Osteoblast (primary cell): ENCODE measurements at regions not wholly inside any gene's neighbourhood (a gene's known extent, or its start where the extent isn't known, plus 50 kb on each side); places are given as distances from the start of the nearest gene placed in this dataset.

ENCODE experiments used
- DNase-seq: peaks from one replicate; pipeline ENCODE4 v3.0.0; 2011; ENCODE audit warnings: low spot score, mixed read lengths; ENCODE audit not compliant: insufficient read length; ENCODE audit errors: missing footprints
- H2AFZ ChIP-seq: 2 replicates; pipeline ENCODE4 v1.6.0; 2011; ENCODE audit warnings: mild to moderate bottlenecking, low read length
- H3K27ac ChIP-seq: 2 replicates; pipeline ENCODE4 v1.5.1; 2011; ENCODE audit warnings: mild to moderate bottlenecking, low read depth, low read length, moderate library complexity
- H3K27me3 ChIP-seq: 2 replicates; pipeline ENCODE4 v1.6.0; 2012; ENCODE audit warnings: mild to moderate bottlenecking, control low read depth, inconsistent platforms, low read length, moderate library complexity; ENCODE audit not compliant: insufficient read depth
- H3K36me3 ChIP-seq: 2 replicates; pipeline ENCODE4 v1.5.1; 2011; ENCODE audit warnings: mild to moderate bottlenecking, low read length, control low read depth, moderate library complexity; ENCODE audit not compliant: insufficient read depth
- H3K4me1 ChIP-seq: 2 replicates; pipeline ENCODE4 v1.5.1; 2011; ENCODE audit warnings: mild to moderate bottlenecking, low read length, control low read depth, moderate library complexity; ENCODE audit not compliant: insufficient read depth
- H3K4me2 ChIP-seq: 2 replicates; pipeline ENCODE4 v1.6.0; 2011; ENCODE audit warnings: mild to moderate bottlenecking, low read length; ENCODE audit not compliant: insufficient read depth
- H3K4me3 ChIP-seq: fragments of 200-600 bp; sonication (generic); 3 replicates; pipeline ENCODE4 v1.5.1; 2012; ENCODE audit warnings: mild to moderate bottlenecking, low read length, inconsistent platforms; ENCODE audit not compliant: insufficient read depth
- H3K79me2 ChIP-seq: 2 replicates; pipeline ENCODE4 v1.6.0; 2012; ENCODE audit warnings: mild to moderate bottlenecking, low read length, control low read depth, inconsistent platforms; ENCODE audit not compliant: insufficient read depth
- H3K9me3 ChIP-seq: 2 replicates; pipeline ENCODE4 v1.5.1; 2011; ENCODE audit warnings: low read depth, low read length, control low read depth
- H4K20me1 ChIP-seq: 2 replicates; pipeline ENCODE4 v1.6.0; 2012; ENCODE audit warnings: mild to moderate bottlenecking, low read length, control low read depth; ENCODE audit not compliant: insufficient read depth
- CTCF ChIP-seq: IDR thresholded peaks from 2 replicates; pipeline ENCODE4 v1.5.1; 2011; ENCODE audit warnings: mild to moderate bottlenecking, low read depth, low read length, moderate library complexity; ENCODE audit errors: extremely low read depth

- no peak for TF ChIP-seq CTCF
- H3K4me2 ChIP-seq = no peak overlapping the region
- H3K9me3 ChIP-seq = no peaks in the 10 kb centered on the region
- no peaks in the 10 kb centered on the region for H3K27me3 ChIP-seq
- H3K4me1 ChIP-seq = no peaks in the 10 kb centered on the region
- no peaks in the 10 kb centered on the region for H3K36me3 ChIP-seq
- H3K79me2 ChIP-seq = no peaks in the 10 kb centered on the region
- no peak overlapping the region for H3K27ac ChIP-seq
- H2AFZ ChIP-seq = no peak overlapping the region
- no peak overlapping the region for H3K4me3 ChIP-seq
- H4K20me1 ChIP-seq = no peaks in the 10 kb centered on the region
- DNase-seq = no peak
Observed at GRCh38 chr20:55010761-55011160, 535.4 kb downstream of the DOK5 start.

- no peaks in the 10 kb centered on the region for H3K27me3 ChIP-seq
Observed at GRCh38 chr20:55009066-55009465, 533.7 kb downstream of the DOK5 start.

GRCh38 chr20:55004044-55004443 is 528.7 kb downstream of the DOK5 start:
- no peaks in the 10 kb centered on the region for H3K27me3 ChIP-seq

More at GRCh38 chr20:55009066-55009465, 533.7 kb downstream of the DOK5 start:
- DNase-seq = no peak
- Histone ChIP-seq H3K4me2 (no peak overlapping the region), H3K36me3 (no peaks in the 10 kb centered on the region), H3K79me2 (no peaks in the 10 kb centered on the region), H3K4me3 (no peak overlapping the region), H3K9me3 (no peaks in the 10 kb centered on the region), H2AFZ (no peak overlapping the region), H3K4me1 (no peaks in the 10 kb centered on the region), H3K27ac (no peak overlapping the region), H4K20me1 (no peaks in the 10 kb centered on the region)
- no peak for TF ChIP-seq CTCF

GRCh38 chr20:54995553-54995952 is 520.2 kb downstream of the DOK5 start:
- no peak for TF ChIP-seq CTCF
- no peak for DNase-seq
- H3K27ac ChIP-seq = no peak overlapping the region
- H3K4me3 ChIP-seq = no peak overlapping the region
- no peak overlapping the region for H2AFZ ChIP-seq
- no peaks in the 10 kb centered on the region for H4K20me1 ChIP-seq
- no peaks in the 10 kb centered on the region for H3K27me3 ChIP-seq
- no peaks in the 10 kb centered on the region for H3K9me3 ChIP-seq
- no peaks in the 10 kb centered on the region for H3K36me3 ChIP-seq
- H3K4me1 ChIP-seq = no peaks in the 10 kb centered on the region
- no peak overlapping the region for H3K4me2 ChIP-seq
- no peaks in the 10 kb centered on the region for H3K79me2 ChIP-seq

More at GRCh38 chr20:55004044-55004443, 528.7 kb downstream of the DOK5 start:
- no peak for DNase-seq
- H3K27ac ChIP-seq = no peak overlapping the region
- no peaks in the 10 kb centered on the region for H4K20me1 ChIP-seq
- no peak overlapping the region for H3K4me3 ChIP-seq
- no peaks in the 10 kb centered on the region for H3K4me1 ChIP-seq
- no peak overlapping the region for H2AFZ ChIP-seq
- TF ChIP-seq CTCF = no peak
- H3K79me2 ChIP-seq = no peaks in the 10 kb centered on the region
- no peaks in the 10 kb centered on the region for H3K9me3 ChIP-seq
- no peak overlapping the region for H3K4me2 ChIP-seq
- no peaks in the 10 kb centered on the region for H3K36me3 ChIP-seq
